ENCODE measurements at regions not wholly inside any gene's neighbourhood (a gene's known extent, or its start where the extent isn't known, plus 50 kb on each side); places are given as distances from the start of the nearest gene placed in this dataset.
A peak's percentile ranks its signal among the peaks of the same experiment; 100 is the strongest.

- Histone ChIP-seq H3K9ac (ENCODE audit: insufficient read length) (no peak overlapping the region), H3K9me3 (ENCODE audit: low read depth, low read length) (no peaks in the 10 kb centered on the region), H3K36me3 (ENCODE audit: insufficient read depth, low read length) (no peaks in the 10 kb centered on the region), H3K4me3 (no peak overlapping the region), H3K27ac (no peak overlapping the region)
- no peak for DNase-seq (ENCODE audit: low read depth, low spot score)
- no peak for TF ChIP-seq FOXP2 (optimal IDR thresholded peaks at IDR 0.05; ENCODE audit: control extremely low read depth, extremely low read length, insufficient read depth)
- no peak for TF ChIP-seq POLR2AphosphoS5 (IDR thresholded peaks at IDR 0.05; ENCODE audit: borderline replicate concordance, low read depth, low read length)
- TF ChIP-seq EZH2 (IDR thresholded peaks at IDR 0.05), result no peak
These were observed 1242.9 kb downstream of the C4orf33 start for GRCh38 chr4:130338851-130339250.

- Histone ChIP-seq H3K9ac (ENCODE audit: insufficient read length) (no peak overlapping the region), H3K9me3 (ENCODE audit: low read depth, low read length) (no peaks in the 10 kb centered on the region), H3K4me3 (no peak overlapping the region), H3K36me3 (ENCODE audit: insufficient read depth, low read length) (no peaks in the 10 kb centered on the region), H3K27ac (no peak overlapping the region)
- no peak for DNase-seq (ENCODE audit: low read depth, low spot score)
- TF ChIP-seq EZH2 (IDR thresholded peaks at IDR 0.05) (no peak), FOXP2 (optimal IDR thresholded peaks at IDR 0.05; ENCODE audit: control extremely low read depth, extremely low read length, insufficient read depth) (no peak), POLR2AphosphoS5 (IDR thresholded peaks at IDR 0.05; ENCODE audit: borderline replicate concordance, low read depth, low read length) (no peak)
These were observed 1253.8 kb downstream of the C4orf33 start for GRCh38 chr4:130349745-130350144.

GRCh38 chr4:130356873-130357272 lies 1260.9 kb downstream of the C4orf33 start:
- Histone ChIP-seq H3K9me3 (ENCODE audit: low read depth, low read length) (no peaks in the 10 kb centered on the region), H3K9ac (ENCODE audit: insufficient read length) (no peak overlapping the region), H3K27ac (no peak overlapping the region), H3K36me3 (ENCODE audit: insufficient read depth, low read length) (no peaks in the 10 kb centered on the region), H3K4me3 (no peak overlapping the region)
- TF ChIP-seq POLR2AphosphoS5 (IDR thresholded peaks at IDR 0.05; ENCODE audit: borderline replicate concordance, low read depth, low read length) (no peak), FOXP2 (optimal IDR thresholded peaks at IDR 0.05; ENCODE audit: control extremely low read depth, extremely low read length, insufficient read depth) (no peak), EZH2 (IDR thresholded peaks at IDR 0.05) (no peak)
- no peak for DNase-seq (ENCODE audit: low read depth, low spot score)

- Histone ChIP-seq H3K27ac (no peak overlapping the region), H3K4me3 (no peak overlapping the region), H3K9ac (ENCODE audit: insufficient read length) (no peak overlapping the region), H3K9me3 (ENCODE audit: low read depth, low read length) (no peaks in the 10 kb centered on the region), H3K36me3 (ENCODE audit: insufficient read depth, low read length) (no peaks in the 10 kb centered on the region)
- peak; percentile 20 for DNase-seq (ENCODE audit: low read depth, low spot score)
- TF ChIP-seq FOXP2 (optimal IDR thresholded peaks at IDR 0.05; ENCODE audit: control extremely low read depth, extremely low read length, insufficient read depth) (no peak), EZH2 (IDR thresholded peaks at IDR 0.05) (no peak), POLR2AphosphoS5 (IDR thresholded peaks at IDR 0.05; ENCODE audit: borderline replicate concordance, low read depth, low read length) (no peak)
These were observed 1263.6 kb downstream of the C4orf33 start for GRCh38 chr4:130359542-130359941.

- Histone ChIP-seq H3K27ac (no peak overlapping the region), H3K9ac (ENCODE audit: insufficient read length) (no peak overlapping the region), H3K9me3 (ENCODE audit: low read depth, low read length) (no peaks in the 10 kb centered on the region), H3K36me3 (ENCODE audit: insufficient read depth, low read length) (no peaks in the 10 kb centered on the region), H3K4me3 (no peak overlapping the region)
- no peak for DNase-seq (ENCODE audit: low read depth, low spot score)
- TF ChIP-seq EZH2 (IDR thresholded peaks at IDR 0.05), result no peak
- TF ChIP-seq POLR2AphosphoS5 (IDR thresholded peaks at IDR 0.05; ENCODE audit: borderline replicate concordance, low read depth, low read length), result no peak
- no peak for TF ChIP-seq FOXP2 (optimal IDR thresholded peaks at IDR 0.05; ENCODE audit: control extremely low read depth, extremely low read length, insufficient read depth)
These were observed 1265.7 kb downstream of the C4orf33 start for GRCh38 chr4:130361616-130362015.

- Histone ChIP-seq H3K4me3 (no peak overlapping the region), H3K27ac (no peak overlapping the region), H3K36me3 (ENCODE audit: insufficient read depth, low read length) (no peaks in the 10 kb centered on the region), H3K9ac (ENCODE audit: insufficient read length) (no peak overlapping the region), H3K9me3 (ENCODE audit: low read depth, low read length) (no peaks in the 10 kb centered on the region)
- no peak for DNase-seq (ENCODE audit: low read depth, low spot score)
- TF ChIP-seq POLR2AphosphoS5 (IDR thresholded peaks at IDR 0.05; ENCODE audit: borderline replicate concordance, low read depth, low read length), result no peak
- no peak for TF ChIP-seq EZH2 (IDR thresholded peaks at IDR 0.05)
- TF ChIP-seq FOXP2 (optimal IDR thresholded peaks at IDR 0.05; ENCODE audit: control extremely low read depth, extremely low read length, insufficient read depth), result no peak
These were observed 1272.7 kb downstream of the C4orf33 start for GRCh38 chr4:130368668-130369067.

GRCh38 chr4:130393231-130393630 lies 1297.3 kb downstream of the C4orf33 start:
- Histone ChIP-seq H3K9ac (ENCODE audit: insufficient read length) (no peak overlapping the region), H3K36me3 (ENCODE audit: insufficient read depth, low read length) (no peaks in the 10 kb centered on the region), H3K27ac (no peak overlapping the region), H3K9me3 (ENCODE audit: low read depth, low read length) (no peaks in the 10 kb centered on the region), H3K4me3 (no peak overlapping the region)
- DNase-seq (ENCODE audit: low read depth, low spot score), result no peak
- TF ChIP-seq EZH2 (IDR thresholded peaks at IDR 0.05) (no peak), FOXP2 (optimal IDR thresholded peaks at IDR 0.05; ENCODE audit: control extremely low read depth, extremely low read length, insufficient read depth) (no peak), POLR2AphosphoS5 (IDR thresholded peaks at IDR 0.05; ENCODE audit: borderline replicate concordance, low read depth, low read length) (no peak)

GRCh38 chr4:130393642-130394041 lies 1297.7 kb downstream of the C4orf33 start:
- H3K9me3 ChIP-seq (ENCODE audit: low read depth, low read length), result no peaks in the 10 kb centered on the region
- no peak overlapping the region for H3K27ac ChIP-seq
- H3K36me3 ChIP-seq (ENCODE audit: insufficient read depth, low read length), result no peaks in the 10 kb centered on the region
- H3K4me3 ChIP-seq, result no peak overlapping the region
- no peak for DNase-seq (ENCODE audit: low read depth, low spot score)
- H3K9ac ChIP-seq (ENCODE audit: insufficient read length), result no peak overlapping the region
- no peak for TF ChIP-seq FOXP2 (optimal IDR thresholded peaks at IDR 0.05; ENCODE audit: control extremely low read depth, extremely low read length, insufficient read depth)
- no peak for TF ChIP-seq EZH2 (IDR thresholded peaks at IDR 0.05)
- TF ChIP-seq POLR2AphosphoS5 (IDR thresholded peaks at IDR 0.05; ENCODE audit: borderline replicate concordance, low read depth, low read length), result no peak

- Histone ChIP-seq H3K27ac (no peak overlapping the region), H3K9me3 (ENCODE audit: low read depth, low read length) (no peaks in the 10 kb centered on the region), H3K4me3 (no peak overlapping the region), H3K9ac (ENCODE audit: insufficient read length) (no peak overlapping the region), H3K36me3 (ENCODE audit: insufficient read depth, low read length) (no peaks in the 10 kb centered on the region)
- DNase-seq (ENCODE audit: low read depth, low spot score), result no peak
- no peak for TF ChIP-seq FOXP2 (optimal IDR thresholded peaks at IDR 0.05; ENCODE audit: control extremely low read depth, extremely low read length, insufficient read depth)
- no peak for TF ChIP-seq POLR2AphosphoS5 (IDR thresholded peaks at IDR 0.05; ENCODE audit: borderline replicate concordance, low read depth, low read length)
- no peak for TF ChIP-seq EZH2 (IDR thresholded peaks at IDR 0.05)
These were observed 1299.9 kb downstream of the C4orf33 start for GRCh38 chr4:130395871-130396270.

All from SK-N-MC (cell line).